ENCODE measurements at regions not wholly inside any gene's neighbourhood (a gene's known extent, or its start where the extent isn't known, plus 50 kb on each side); places are given as distances from the start of the nearest gene placed in this dataset.
A peak's percentile ranks its signal among the peaks of the same experiment; 100 is the strongest.

DNA sequence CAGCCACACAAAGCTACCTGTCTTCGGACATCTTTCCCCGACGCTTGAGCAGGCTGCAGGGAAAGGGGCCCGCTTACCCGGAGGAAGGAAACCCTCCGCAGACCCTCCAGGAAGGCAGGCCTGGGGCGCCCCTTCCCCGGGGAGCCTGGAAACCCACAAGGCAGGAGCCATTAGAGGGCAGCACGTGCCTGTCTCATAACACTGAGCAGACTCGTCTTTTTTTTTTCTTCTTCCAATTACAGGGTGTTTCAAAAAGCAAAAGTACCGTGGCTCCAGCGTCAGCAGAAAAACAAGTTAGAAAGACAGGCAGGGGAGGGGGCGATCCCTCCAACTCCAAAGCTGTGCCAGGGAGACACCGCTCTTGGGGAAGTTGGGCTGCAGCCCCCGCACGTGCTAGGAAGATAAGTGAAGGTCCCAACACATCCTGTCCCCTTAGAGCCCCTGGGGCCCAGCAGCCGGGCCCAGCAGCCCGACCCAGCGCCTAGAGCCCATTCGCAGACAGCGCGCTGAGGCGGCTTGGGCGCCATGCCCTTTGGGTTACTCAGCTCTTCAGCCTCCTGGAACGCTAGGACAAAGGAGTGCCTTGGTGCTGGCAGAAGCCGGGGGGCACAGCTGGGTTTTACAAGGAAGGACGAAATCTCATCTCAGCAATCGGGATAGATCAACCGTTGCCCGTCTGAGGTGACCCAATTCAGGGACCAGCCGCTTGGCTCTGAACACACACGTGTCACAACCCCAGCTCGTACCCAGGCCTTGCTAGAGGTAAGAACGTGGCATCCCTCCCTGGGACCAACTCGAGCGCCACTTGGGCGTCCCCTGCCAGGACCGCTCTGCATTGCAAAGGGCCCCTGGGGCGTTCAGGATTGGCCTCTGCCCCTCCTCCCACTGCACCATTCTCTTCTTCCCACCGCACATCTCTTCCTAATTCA lies 136.3 kb downstream of the LY86 start:
- H3K4me3 ChIP-seq (replicated peaks in 1 of 2; ENCODE audit: low read depth in 2 of 2, low read length in 2 of 2), result peak overlapping the region; percentile 32 to 35

DNA sequence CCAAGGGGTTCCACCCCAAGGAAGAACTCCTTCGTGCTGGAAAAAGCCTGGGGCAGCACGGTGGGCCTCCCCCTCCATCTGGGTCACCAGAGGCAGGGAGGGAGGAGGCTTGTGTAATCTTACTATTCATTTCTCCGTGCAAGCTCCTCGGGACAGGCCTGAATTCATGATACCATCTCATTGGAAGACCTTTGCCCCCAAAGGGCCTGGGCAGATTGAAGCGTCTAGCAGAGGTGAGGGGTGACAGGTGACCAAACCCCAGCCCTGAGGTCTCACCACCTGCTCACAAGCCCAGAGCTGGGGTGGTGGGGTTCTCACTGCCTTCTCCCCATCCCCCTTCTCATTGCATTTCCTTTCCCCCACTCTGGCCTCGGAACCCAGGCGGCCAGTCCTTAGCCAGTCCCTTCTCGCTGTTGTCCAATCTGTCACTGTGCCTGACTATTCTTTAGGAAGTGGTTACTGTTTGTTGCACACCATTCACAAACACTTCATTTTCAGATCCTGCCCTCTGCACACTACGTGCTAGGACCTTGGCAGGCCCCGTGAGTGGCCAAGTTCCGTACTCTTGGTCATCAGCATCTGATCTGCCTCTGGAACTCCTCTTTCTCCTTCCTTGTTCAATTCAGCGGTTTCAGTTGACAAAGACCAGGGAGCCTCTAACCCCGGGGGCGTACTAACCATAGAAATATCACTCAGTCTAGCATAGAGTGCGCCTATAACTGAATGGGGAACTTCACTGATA lies 137.1 kb downstream of the LY86 start:
- TF ChIP-seq, protein P1, sequence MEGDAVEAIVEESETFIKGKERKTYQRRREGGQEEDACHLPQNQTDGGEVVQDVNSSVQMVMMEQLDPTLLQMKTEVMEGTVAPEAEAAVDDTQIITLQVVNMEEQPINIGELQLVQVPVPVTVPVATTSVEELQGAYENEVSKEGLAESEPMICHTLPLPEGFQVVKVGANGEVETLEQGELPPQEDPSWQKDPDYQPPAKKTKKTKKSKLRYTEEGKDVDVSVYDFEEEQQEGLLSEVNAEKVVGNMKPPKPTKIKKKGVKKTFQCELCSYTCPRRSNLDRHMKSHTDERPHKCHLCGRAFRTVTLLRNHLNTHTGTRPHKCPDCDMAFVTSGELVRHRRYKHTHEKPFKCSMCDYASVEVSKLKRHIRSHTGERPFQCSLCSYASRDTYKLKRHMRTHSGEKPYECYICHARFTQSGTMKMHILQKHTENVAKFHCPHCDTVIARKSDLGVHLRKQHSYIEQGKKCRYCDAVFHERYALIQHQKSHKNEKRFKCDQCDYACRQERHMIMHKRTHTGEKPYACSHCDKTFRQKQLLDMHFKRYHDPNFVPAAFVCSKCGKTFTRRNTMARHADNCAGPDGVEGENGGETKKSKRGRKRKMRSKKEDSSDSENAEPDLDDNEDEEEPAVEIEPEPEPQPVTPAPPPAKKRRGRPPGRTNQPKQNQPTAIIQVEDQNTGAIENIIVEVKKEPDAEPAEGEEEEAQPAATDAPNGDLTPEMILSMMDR (IDR thresholded peaks at IDR 0.05; ENCODE audit: low read depth, low read length), result no peak
- no peak overlapping the region for H3K4me3 ChIP-seq (replicated peaks in 1 of 2; ENCODE audit: low read depth in 2 of 2, low read length in 2 of 2)

More for the DNA sequence above, 136.3 kb downstream of the LY86 start:
- DNase-seq (ENCODE audit: low read depth in 2 of 2), result peak; percentile 76 to 86
- TF ChIP-seq, protein P1 (IDR thresholded peaks at IDR 0.05; ENCODE audit: low read depth, low read length), result peak; percentile 46

DNA sequence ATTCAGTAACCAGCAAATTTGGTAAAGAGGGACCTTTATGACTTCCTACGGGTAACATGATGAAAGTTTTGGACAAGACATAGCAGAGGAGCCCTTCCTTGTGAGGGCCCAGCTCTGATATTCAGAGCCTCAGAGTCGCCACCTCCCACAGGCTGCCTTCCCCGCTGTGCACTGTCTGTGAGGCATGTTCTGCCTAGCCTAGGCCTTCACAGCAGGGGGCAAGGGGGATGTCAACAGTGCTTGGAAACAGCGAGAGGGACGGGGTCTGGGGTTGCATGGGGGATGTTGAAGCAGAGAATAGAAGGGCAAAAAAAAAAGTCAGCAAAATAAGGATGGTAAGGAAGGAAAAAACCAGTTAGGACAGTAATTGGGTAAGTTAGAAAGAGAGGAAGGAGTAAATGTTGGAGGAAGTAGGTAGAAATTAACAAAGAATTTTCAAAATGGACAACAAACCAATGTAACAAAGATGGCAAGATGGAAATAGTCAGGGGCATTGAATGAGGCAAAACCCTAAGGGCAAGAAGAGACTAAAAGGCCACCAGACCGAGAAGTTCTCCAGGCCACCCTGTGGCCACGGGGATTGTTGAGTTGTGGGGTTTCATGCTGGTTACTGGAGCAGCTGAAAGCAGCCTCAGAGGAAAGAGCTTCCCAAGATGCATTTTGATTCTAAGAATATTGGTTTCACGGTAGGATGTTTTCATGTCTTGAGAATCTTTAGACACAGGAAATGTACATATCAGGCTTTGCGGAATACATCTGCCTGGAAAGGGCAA lies 139.8 kb downstream of the LY86 start:
- TF ChIP-seq, protein P1 (IDR thresholded peaks at IDR 0.05; ENCODE audit: low read depth, low read length), result no peak
- no peak for DNase-seq (ENCODE audit: low read depth in 2 of 2)
- no peak overlapping the region for H3K4me3 ChIP-seq (replicated peaks in 1 of 2; ENCODE audit: low read depth in 2 of 2, low read length in 2 of 2)

More for the DNA sequence above, 137.1 kb downstream of the LY86 start:
- DNase-seq (ENCODE audit: low read depth in 2 of 2), result no peak

DNA sequence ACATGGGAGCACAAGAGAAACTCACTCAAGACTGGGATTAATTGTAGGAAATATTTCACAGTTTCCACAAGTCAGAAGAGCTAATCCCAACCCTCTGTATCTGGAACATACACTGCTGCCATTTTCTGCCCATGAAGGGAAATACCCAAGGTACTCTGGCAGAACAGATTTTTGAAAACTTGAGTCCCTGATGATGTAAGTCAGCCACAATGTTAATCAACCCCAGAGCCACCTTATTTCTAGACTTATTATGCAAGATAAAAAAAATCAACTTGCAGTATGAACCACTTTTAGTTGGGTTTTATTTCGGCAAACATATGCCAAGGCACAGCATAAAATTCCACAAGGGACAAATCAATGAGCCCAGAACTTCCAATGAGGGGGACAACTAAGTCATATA lies 141.5 kb downstream of the LY86 start:
- TF ChIP-seq, protein P1 (IDR thresholded peaks at IDR 0.05; ENCODE audit: low read depth, low read length), result no peak
- no peak for DNase-seq (ENCODE audit: low read depth in 2 of 2)
- no peak overlapping the region for H3K4me3 ChIP-seq (replicated peaks in 1 of 2; ENCODE audit: low read depth in 2 of 2, low read length in 2 of 2)

DNA sequence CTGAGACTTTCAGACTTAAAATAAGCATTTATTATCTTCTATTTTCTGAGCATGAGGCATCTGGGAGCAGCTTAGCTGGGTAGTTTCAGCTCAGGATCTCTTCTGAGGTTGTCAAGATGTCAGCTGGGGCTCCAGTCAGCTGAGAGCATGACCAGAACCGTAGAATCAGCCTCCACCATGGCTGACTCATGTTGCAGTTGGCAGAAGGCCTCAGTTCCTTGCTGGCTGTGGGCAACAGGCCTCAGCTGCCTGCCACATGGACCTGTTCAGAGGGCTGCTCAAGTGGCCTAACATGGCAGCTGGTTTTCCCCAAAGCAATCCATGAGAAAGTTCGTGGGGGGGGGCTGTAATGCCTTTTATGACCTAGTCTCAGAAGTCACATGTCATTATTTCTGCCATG lies 142.3 kb downstream of the LY86 start:
- DNase-seq (ENCODE audit: low read depth in 2 of 2), result peak; percentile 85 to 90
- no peak overlapping the region for H3K4me3 ChIP-seq (replicated peaks in 1 of 2; ENCODE audit: low read depth in 2 of 2, low read length in 2 of 2)

More for the DNA sequence above, 142.3 kb downstream of the LY86 start:
- TF ChIP-seq, protein P1 (IDR thresholded peaks at IDR 0.05; ENCODE audit: low read depth, low read length), result no peak
